A549 (cell line): ENCODE measurements at regions not wholly inside any gene's neighbourhood (a gene's known extent, or its start where the extent isn't known, plus 50 kb on each side); places are given as distances from the start of the nearest gene placed in this dataset.

ENCODE experiments used
- ATAC-seq, 2 experiments: fragments of 200-7000 bp in 1 of 2; fragments of >200 bp in 1 of 2; cut with Nextera tagmentation in 1 of 2; cut with Tn5 transposase in 1 of 2; 3 replicates each; pipeline versions ENCODE4 v1.8.0 to v1.9.1; 2018 to 2020; ENCODE audit warnings: mild to moderate bottlenecking in 1 of 2, moderate library complexity in 1 of 2
- CTCF ChIA-PET: fragments of 300-600 bp; sonication (Branson Sonifier 250); formaldehyde crosslinking; extraction: SDS; loops from one replicate; lab custom pipeline; 2021; ENCODE audit warnings: antibody characterized with exemption, inconsistent platforms; lab: Yijun Ruan, JAX
- POLR2A ChIA-PET: fragments of 350-600 bp; formaldehyde crosslinking; extraction: SDS; loops from one replicate; lab custom pipeline; 2021; ENCODE audit warnings: antibody characterized with exemption, inconsistent platforms; lab: Yijun Ruan, JAX
- DNase-seq, 2 experiments: peaks; one replicate each; pipeline versions ENCODE4 v3.0.0 to v3.0.0-alpha.2; 2011 to 2016; ENCODE audit warnings: low read depth in 1 of 2, low spot score in 1 of 2
- FAIRE-seq: peaks from 2 replicates; lab custom pipeline; 2011; peaks lifted over from hg19 to GRCh38; lab: Jason Lieb, UNC
- H3K27ac ChIP-seq, 2 experiments: fragments of >200 bp; sonication (Bioruptor Twin); formaldehyde crosslinking; 3 replicates each; pipeline ENCODE4 v1.5.1; 2016 to 2017
- H3K4me1 ChIP-seq: fragments of >200 bp; sonication (Bioruptor Twin); formaldehyde crosslinking; 3 replicates; pipeline ENCODE4 v1.6.1; 2016
- H3K4me2 ChIP-seq: fragments of >200 bp; sonication (Bioruptor Twin); formaldehyde crosslinking; 3 replicates; pipeline ENCODE4 v1.6.1; 2016
- H3K4me3 ChIP-seq: fragments of >200 bp; sonication (Bioruptor Twin); formaldehyde crosslinking; 3 replicates; pipeline ENCODE4 v1.5.1; 2016
- H3K9me3 ChIP-seq: fragments of >200 bp; sonication (Bioruptor Twin); formaldehyde crosslinking; 3 replicates; pipeline ENCODE4 v1.6.1; 2016
- CBX2 ChIP-seq: fragments of 200-600 bp; sonication (generic); IDR thresholded peaks from 2 replicates; pipeline ENCODE4 v1.6.1; 2016; ENCODE audit warnings: low read depth, mild to moderate bottlenecking, borderline replicate concordance
- CBX8 ChIP-seq: fragments of 200-600 bp; sonication (generic); IDR thresholded peaks from 2 replicates; pipeline ENCODE4 v1.6.1; 2016
- CHD4 ChIP-seq: fragments of 200-600 bp; sonication (generic); IDR thresholded peaks from 2 replicates; pipeline ENCODE4 v1.6.1; 2016; ENCODE audit warnings: antibody characterized with exemption, mild to moderate bottlenecking, borderline replicate concordance
- EHMT2 ChIP-seq: fragments of 200-600 bp; sonication (generic); IDR thresholded peaks from 2 replicates; pipeline ENCODE4 v1.6.1; 2016; ENCODE audit warnings: antibody characterized with exemption, low read depth, mild to moderate bottlenecking, moderate library complexity
- FOSB ChIP-seq: fragments of 250-450 bp; sonication (Bioruptor Pico); IDR thresholded peaks from 2 replicates; pipeline ENCODE4 v1.5.0; 2020; ENCODE audit warnings: mild to moderate bottlenecking, moderate library complexity
- FOSL2 ChIP-seq, 2 experiments: fragments of 450-650 bp in 1 of 2; fragments of >200 bp in 1 of 2; sonication (Bioruptor Twin) in 1 of 2; formaldehyde crosslinking; IDR thresholded peaks; 2 replicates each; pipeline versions ENCODE4 v1.5.0 to v1.6.1; 2016 to 2020; ENCODE audit warnings: mild to moderate bottlenecking in 1 of 2, moderate library complexity in 1 of 2
- HDAC2 ChIP-seq: fragments of 200-600 bp; sonication (generic); IDR thresholded peaks from 2 replicates; pipeline ENCODE4 v1.6.1; 2016
- HOXB13 ChIP-seq: fragments of 250-450 bp; sonication (Bioruptor Pico); IDR thresholded peaks from 2 replicates; pipeline ENCODE4 v1.5.0; 2020; ENCODE audit warnings: low read depth, mild to moderate bottlenecking, moderate library complexity
- NR3C1 ChIP-seq: fragments of >200 bp; sonication (Bioruptor Twin); formaldehyde crosslinking; IDR thresholded peaks from 3 replicates; pipeline ENCODE4 v1.6.1; 2017
- POLR2A ChIP-seq: IDR thresholded peaks from 2 replicates; pipeline ENCODE4 v1.6.1; 2012; ENCODE audit warnings: mild to moderate bottlenecking, low read length
- POLR2AphosphoS2 ChIP-seq: conservative IDR thresholded peaks from 2 replicates; pipeline ENCODE4 v1.6.1; 2012; ENCODE audit warnings: low read length, improper control_type of control experiment, inconsistent platforms
- RARB ChIP-seq: fragments of 250-450 bp; sonication (Bioruptor Pico); IDR thresholded peaks from 2 replicates; pipeline ENCODE4 v1.8.0; 2021; ENCODE audit warnings: mild to moderate bottlenecking, moderate library complexity
- RFX5 ChIP-seq: fragments of 450-650 bp; IDR thresholded peaks from 2 replicates; pipeline ENCODE4 v1.7.1; 2014; ENCODE audit warnings: antibody characterized with exemption, mild to moderate bottlenecking, moderate library complexity
- SMC3 ChIP-seq: fragments of >200 bp; sonication (Bioruptor Twin); formaldehyde crosslinking; IDR thresholded peaks from 3 replicates; pipeline ENCODE4 v1.6.1; 2018; ENCODE audit warnings: inconsistent platforms
- SREBF2 ChIP-seq: fragments of 450-650 bp; IDR thresholded peaks from 2 replicates; pipeline ENCODE4 v1.6.1; 2014; ENCODE audit warnings: mild to moderate bottlenecking, moderate library complexity
- TFCP2L1 ChIP-seq: fragments of 250-450 bp; sonication (Bioruptor Pico); IDR thresholded peaks from 2 replicates; pipeline ENCODE4 v1.5.0; 2021; ENCODE audit warnings: mild to moderate bottlenecking
- TP53 ChIP-seq: fragments of 250-450 bp; sonication (Bioruptor Pico); IDR thresholded peaks from 2 replicates; pipeline ENCODE4 v1.5.0; 2021; ENCODE audit warnings: mild to moderate bottlenecking, moderate library complexity
- ZC3H11A ChIP-seq: fragments of 450-650 bp; IDR thresholded peaks from 2 replicates; pipeline ENCODE4 v1.6.1; 2014; ENCODE audit warnings: antibody characterized with exemption, mild to moderate bottlenecking
- ZNF302 ChIP-seq: fragments of 250-450 bp; sonication (Bioruptor Pico); IDR thresholded peaks from 2 replicates; pipeline ENCODE4 v1.9.0; 2021; ENCODE audit warnings: inconsistent platforms, mild to moderate bottlenecking, moderate library complexity
- ZSCAN20 ChIP-seq: fragments of 250-450 bp; sonication (Bioruptor Pico); IDR thresholded peaks from 2 replicates; pipeline ENCODE4 v1.8.0; 2022; ENCODE audit warnings: mild to moderate bottlenecking, moderate library complexity
- WGBS: methylation state at CpG from one replicate; pipeline ENCODE4 v1.1.6; 2017; ENCODE audit errors: missing lambda C conversion rate; 5-methylcytosine and 5-hydroxymethylcytosine counted together
- TF ChIP-seq, protein P1 (sequence below): fragments of 250-450 bp; sonication (Bioruptor Pico); IDR thresholded peaks from 2 replicates; pipeline ENCODE4 v1.5.0; 2020; ENCODE audit warnings: low read depth, mild to moderate bottlenecking, moderate library complexity
- TF ChIP-seq, protein P2 (sequence below): IDR thresholded peaks from 2 replicates; pipeline ENCODE4 v1.6.1; 2012
- TF ChIP-seq, protein P3 (sequence below): IDR thresholded peaks from 2 replicates; pipeline ENCODE4 v1.6.1; 2012; ENCODE audit warnings: low read depth, borderline replicate concordance
- TF ChIP-seq, protein P4 (sequence below): fragments of >200 bp; sonication (Bioruptor Twin); formaldehyde crosslinking; IDR thresholded peaks from 3 replicates; pipeline ENCODE4 v1.5.1; 2016
- TF ChIP-seq, protein P5 (sequence below): IDR thresholded peaks from 2 replicates; pipeline ENCODE4 v1.6.1; 2012
- TF ChIP-seq, protein P6 (sequence below): fragments of 250-450 bp; sonication (Bioruptor Pico); IDR thresholded peaks from 2 replicates; pipeline ENCODE4 v1.5.0; 2021; ENCODE audit warnings: mild to moderate bottlenecking, moderate library complexity, borderline replicate concordance

DNA sequence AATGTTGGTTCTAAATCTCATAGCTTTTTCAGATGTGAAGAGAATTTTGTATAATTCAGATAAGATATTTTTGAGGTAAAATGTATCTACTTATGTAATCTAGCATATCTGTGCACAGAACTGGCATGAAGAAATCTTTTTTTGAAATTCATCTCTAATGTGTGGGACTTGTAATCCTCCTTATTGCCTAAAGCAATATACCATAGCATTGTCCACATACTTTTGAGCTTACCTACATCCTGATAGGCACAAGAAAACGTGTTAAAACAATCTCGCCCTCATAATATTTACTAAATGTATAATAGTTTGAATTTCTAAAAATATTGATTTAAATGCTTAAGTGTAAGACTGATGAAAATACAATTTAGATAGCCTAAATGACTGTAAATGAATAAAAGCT lies 1686.5 kb upstream of the ACO1 start:
- POLR2A ChIA-PET: no interaction called here
- TF ChIP-seq, protein P1, sequence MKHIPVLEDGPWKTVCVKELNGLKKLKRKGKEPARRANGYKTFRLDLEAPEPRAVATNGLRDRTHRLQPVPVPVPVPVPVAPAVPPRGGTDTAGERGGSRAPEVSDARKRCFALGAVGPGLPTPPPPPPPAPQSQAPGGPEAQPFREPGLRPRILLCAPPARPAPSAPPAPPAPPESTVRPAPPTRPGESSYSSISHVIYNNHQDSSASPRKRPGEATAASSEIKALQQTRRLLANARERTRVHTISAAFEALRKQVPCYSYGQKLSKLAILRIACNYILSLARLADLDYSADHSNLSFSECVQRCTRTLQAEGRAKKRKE (CRISPR knock-in tag): no peak
- no peak for TF ChIP-seq POLR2A
- no peak for TF ChIP-seq FOSB (CRISPR knock-in tag)
- TF ChIP-seq CBX2: no peak
- no peak for TF ChIP-seq CBX8
- no peak for TF ChIP-seq ZSCAN20 (CRISPR knock-in tag)
- TF ChIP-seq TFCP2L1 (CRISPR knock-in tag): no peak
- no peak for TF ChIP-seq SREBF2
- TF ChIP-seq NR3C1: no peak
- TF ChIP-seq, protein P2, sequence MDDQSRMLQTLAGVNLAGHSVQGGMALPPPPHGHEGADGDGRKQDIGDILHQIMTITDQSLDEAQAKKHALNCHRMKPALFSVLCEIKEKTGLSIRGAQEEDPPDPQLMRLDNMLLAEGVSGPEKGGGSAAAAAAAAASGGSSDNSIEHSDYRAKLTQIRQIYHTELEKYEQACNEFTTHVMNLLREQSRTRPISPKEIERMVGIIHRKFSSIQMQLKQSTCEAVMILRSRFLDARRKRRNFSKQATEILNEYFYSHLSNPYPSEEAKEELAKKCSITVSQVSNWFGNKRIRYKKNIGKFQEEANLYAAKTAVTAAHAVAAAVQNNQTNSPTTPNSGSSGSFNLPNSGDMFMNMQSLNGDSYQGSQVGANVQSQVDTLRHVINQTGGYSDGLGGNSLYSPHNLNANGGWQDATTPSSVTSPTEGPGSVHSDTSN: no peak
- TF ChIP-seq, protein P3, sequence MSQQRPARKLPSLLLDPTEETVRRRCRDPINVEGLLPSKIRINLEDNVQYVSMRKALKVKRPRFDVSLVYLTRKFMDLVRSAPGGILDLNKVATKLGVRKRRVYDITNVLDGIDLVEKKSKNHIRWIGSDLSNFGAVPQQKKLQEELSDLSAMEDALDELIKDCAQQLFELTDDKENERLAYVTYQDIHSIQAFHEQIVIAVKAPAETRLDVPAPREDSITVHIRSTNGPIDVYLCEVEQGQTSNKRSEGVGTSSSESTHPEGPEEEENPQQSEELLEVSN: no peak
- no peak overlapping the region for H3K27ac ChIP-seq
- H3K4me3 ChIP-seq: no peak overlapping the region
- FAIRE-seq (no peak), DNase-seq (no peak), ATAC-seq (no peak)
- no peak overlapping the region for H3K4me2 ChIP-seq
- WGBS: 5% methylated on average over 2 of the region's 2 CpGs
- no peaks in the 10 kb centered on the region for H3K9me3 ChIP-seq
- CTCF ChIA-PET: no interaction called here
- H3K4me1 ChIP-seq: no peaks in the 10 kb centered on the region

DNA sequence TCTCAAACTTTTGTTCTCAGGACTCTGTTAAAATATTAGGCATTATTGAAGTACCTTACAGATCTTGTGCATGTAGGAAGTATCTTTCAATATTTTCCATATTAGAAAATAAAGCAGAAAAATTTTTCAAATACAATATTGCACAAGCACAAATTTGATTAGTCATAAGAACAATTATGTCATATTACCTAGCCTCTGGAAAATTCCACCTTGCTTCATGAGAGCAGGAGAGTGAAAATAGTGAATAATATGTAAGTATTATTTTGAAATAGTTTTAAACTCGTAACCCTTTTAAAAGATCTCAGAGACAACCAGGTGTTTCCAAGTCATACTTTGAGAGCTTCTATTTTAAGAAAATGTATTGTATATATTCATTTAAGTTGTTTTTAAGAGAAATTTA lies 1672.9 kb upstream of the ACO1 start:
- TF ChIP-seq ZSCAN20 (CRISPR knock-in tag) (no peak), FOSB (CRISPR knock-in tag) (no peak), EHMT2 (no peak), RARB (CRISPR knock-in tag) (no peak), TFCP2L1 (CRISPR knock-in tag) (no peak), SMC3 (no peak), RFX5 (no peak)
- TF ChIP-seq, protein P2: no peak
- TF ChIP-seq, protein P4, sequence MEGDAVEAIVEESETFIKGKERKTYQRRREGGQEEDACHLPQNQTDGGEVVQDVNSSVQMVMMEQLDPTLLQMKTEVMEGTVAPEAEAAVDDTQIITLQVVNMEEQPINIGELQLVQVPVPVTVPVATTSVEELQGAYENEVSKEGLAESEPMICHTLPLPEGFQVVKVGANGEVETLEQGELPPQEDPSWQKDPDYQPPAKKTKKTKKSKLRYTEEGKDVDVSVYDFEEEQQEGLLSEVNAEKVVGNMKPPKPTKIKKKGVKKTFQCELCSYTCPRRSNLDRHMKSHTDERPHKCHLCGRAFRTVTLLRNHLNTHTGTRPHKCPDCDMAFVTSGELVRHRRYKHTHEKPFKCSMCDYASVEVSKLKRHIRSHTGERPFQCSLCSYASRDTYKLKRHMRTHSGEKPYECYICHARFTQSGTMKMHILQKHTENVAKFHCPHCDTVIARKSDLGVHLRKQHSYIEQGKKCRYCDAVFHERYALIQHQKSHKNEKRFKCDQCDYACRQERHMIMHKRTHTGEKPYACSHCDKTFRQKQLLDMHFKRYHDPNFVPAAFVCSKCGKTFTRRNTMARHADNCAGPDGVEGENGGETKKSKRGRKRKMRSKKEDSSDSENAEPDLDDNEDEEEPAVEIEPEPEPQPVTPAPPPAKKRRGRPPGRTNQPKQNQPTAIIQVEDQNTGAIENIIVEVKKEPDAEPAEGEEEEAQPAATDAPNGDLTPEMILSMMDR: no peak
- TF ChIP-seq, all 56 proteins: peak for 0
- 15% methylated on average over 1 of the region's 1 CpG for WGBS
- Histone ChIP-seq H3K4me3 (no peak overlapping the region), H3K27ac (no peak overlapping the region), H3K4me2 (no peak overlapping the region), H3K9me3 (no peaks in the 10 kb centered on the region), H3K4me1 (no peaks in the 10 kb centered on the region)
- ChIA-PET CTCF (no interaction called here), POLR2A (no interaction called here)
- ATAC-seq (no peak), FAIRE-seq (no peak), DNase-seq (no peak)

DNA sequence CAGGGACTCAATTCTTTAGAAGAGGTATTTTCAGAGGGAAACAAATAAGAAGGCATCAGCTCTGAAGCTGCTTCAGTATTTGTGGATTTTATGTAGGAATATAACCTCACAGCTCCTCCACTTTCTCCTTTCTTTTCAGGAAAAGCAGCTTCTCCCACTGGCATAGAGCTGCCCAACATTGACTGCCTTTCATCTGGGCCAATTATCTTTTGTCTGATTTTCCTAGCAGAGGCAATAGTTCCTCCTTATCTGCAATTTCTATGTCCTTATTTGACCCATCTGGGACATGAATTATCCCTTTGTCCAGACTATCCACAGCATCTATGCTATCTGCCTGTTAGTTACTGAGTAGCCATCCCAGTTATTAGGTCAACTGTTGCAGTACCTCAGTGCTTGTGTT lies 1671.2 kb upstream of the ACO1 start:
- ATAC-seq: no peak
- CTCF ChIA-PET: no interaction called here
- POLR2A ChIA-PET: no interaction called here

More for the DNA sequence above, 1671.2 kb upstream of the ACO1 start:
- Histone ChIP-seq H3K4me2 (no peak overlapping the region), H3K4me1 (no peaks in the 10 kb centered on the region), H3K4me3 (no peak overlapping the region), H3K27ac (no peak overlapping the region), H3K9me3 (no peaks in the 10 kb centered on the region)
- FAIRE-seq (no peak), DNase-seq (no peak)
- TF ChIP-seq POLR2AphosphoS2: no peak
- TF ChIP-seq ZNF302 (CRISPR knock-in tag): no peak
- no peak for TF ChIP-seq NR3C1
- no peak for TF ChIP-seq HOXB13 (CRISPR knock-in tag)
- no peak for TF ChIP-seq TFCP2L1 (CRISPR knock-in tag)
- TF ChIP-seq TP53: no peak
- TF ChIP-seq HDAC2: no peak
- no peak for TF ChIP-seq FOSL2 (IDR thresholded peaks at IDR 0.05)
- TF ChIP-seq FOSL2 (CRISPR knock-in tag; IDR thresholded peaks at IDR 0.05): no peak
- TF ChIP-seq ZC3H11A: no peak
- TF ChIP-seq, protein P2: no peak
- TF ChIP-seq, protein P5, sequence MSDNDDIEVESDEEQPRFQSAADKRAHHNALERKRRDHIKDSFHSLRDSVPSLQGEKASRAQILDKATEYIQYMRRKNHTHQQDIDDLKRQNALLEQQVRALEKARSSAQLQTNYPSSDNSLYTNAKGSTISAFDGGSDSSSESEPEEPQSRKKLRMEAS: no peak
- TF ChIP-seq CHD4: no peak
- TF ChIP-seq, protein P6, sequence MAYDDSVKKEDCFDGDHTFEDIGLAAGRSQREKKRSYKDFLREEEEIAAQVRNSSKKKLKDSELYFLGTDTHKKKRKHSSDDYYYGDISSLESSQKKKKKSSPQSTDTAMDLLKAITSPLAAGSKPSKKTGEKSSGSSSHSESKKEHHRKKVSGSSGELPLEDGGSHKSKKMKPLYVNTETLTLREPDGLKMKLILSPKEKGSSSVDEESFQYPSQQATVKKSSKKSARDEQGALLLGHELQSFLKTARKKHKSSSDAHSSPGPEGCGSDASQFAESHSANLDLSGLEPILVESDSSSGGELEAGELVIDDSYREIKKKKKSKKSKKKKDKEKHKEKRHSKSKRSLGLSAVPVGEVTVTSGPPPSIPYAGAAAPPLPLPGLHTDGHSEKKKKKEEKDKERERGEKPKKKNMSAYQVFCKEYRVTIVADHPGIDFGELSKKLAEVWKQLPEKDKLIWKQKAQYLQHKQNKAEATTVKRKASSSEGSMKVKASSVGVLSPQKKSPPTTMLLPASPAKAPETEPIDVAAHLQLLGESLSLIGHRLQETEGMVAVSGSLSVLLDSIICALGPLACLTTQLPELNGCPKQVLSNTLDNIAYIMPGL (CRISPR knock-in tag): no peak
